DND-41 (cell line): ENCODE measurements at regions not wholly inside any gene's neighbourhood (a gene's known extent, or its start where the extent isn't known, plus 50 kb on each side); places are given as distances from the start of the nearest gene placed in this dataset.

Source experiments
- CTCF ChIP-seq: IDR thresholded peaks from 2 replicates; pipeline ENCODE4 v1.5.1; 2012; ENCODE audit warnings: borderline replicate concordance, low read length, moderate library complexity, mild to moderate bottlenecking; ENCODE audit not compliant: poor library complexity, severe bottlenecking; ENCODE audit errors: extremely low read depth
- EZH2 ChIP-seq: IDR thresholded peaks from 3 replicates; pipeline ENCODE4 v1.6.1; 2012; ENCODE audit warnings: borderline replicate concordance, low read depth, mild to moderate bottlenecking, moderate library complexity, low read length, inconsistent platforms; ENCODE audit not compliant: severe bottlenecking

GRCh38 chr1:29384496-29385015 lies 148.2 kb downstream of the PTPRU start:
- TF ChIP-seq CTCF (no peak), EZH2 (no peak)
